ENCODE measurements at regions not wholly inside any gene's neighbourhood (a gene's known extent, or its start where the extent isn't known, plus 50 kb on each side); places are given as distances from the start of the nearest gene placed in this dataset.
A peak's percentile ranks its signal among the peaks of the same experiment; 100 is the strongest.

DNA sequence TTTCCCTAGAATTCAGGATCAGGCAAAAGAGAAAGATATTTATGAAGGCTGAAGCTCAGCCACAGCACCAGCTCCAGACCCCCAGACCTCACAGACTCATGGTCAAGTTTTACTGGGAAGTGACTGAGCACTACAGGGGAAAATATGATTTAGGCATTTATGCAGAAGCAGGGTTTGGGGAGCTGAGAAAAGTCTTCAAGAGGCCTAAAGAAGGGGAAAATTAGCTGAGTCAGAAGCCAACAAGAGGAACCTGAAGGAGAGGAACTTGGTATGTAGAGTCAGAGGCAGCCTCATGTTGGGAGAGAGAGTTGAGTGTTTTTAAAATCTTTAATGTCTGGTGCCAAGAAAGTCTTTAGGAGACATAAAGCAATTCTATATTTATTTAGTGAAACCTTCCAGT lies 63.0 kb downstream of the FOS start:
- H3K9me2 ChIP-seq (ENCODE audit: insufficient read depth) = peaks cover 23% of the 10 kb centered on the region
- peaks cover 18% of the 10 kb centered on the region; the same call in 2 of the 3 replicates for H3K9me3 Mint-ChIP-seq
- no peak for DNase-seq (ENCODE audit: low spot score)

More for the DNA sequence above, 63.0 kb downstream of the FOS start:
- Mint-ChIP-seq H3K36me3 (ENCODE audit: low read depth) (no peaks in the 10 kb centered on the region; the same call in 2 of the 3 replicates), H3K27me3 (ENCODE audit: insufficient read depth, low read depth, poor library complexity) (peaks cover 3% of the 10 kb centered on the region), H3K27ac (no peak overlapping the region; the same call in 1 of the 2 replicates), H3K4me1 (peaks cover 6% of the 10 kb centered on the region; the same call in 2 of the 3 replicates), H3K4me3 (no peak overlapping the region)
- Histone ChIP-seq H3K4me1 (ENCODE audit: insufficient read depth) (peaks cover 6% of the 10 kb centered on the region), H3K79me2 (replicated peaks; ENCODE audit: insufficient read depth) (no peaks in the 10 kb centered on the region), H2AFZ (0 out of 2 replicates have a peak overlapping the region, but pooled peaks have one; percentile 23), H4K20me1 (replicated peaks; ENCODE audit: insufficient read depth) (no peaks in the 10 kb centered on the region), H3F3A (replicated peaks; ENCODE audit: low read depth) (no peaks in the 10 kb centered on the region), H3K36me3 (ENCODE audit: insufficient read depth) (no peaks in the 10 kb centered on the region), H3K27ac (ENCODE audit: low read depth) (no peak overlapping the region), H3K4me2 (no peak overlapping the region), H3K4me3 (no peak overlapping the region), H3K27me3 (ENCODE audit: insufficient read depth) (no peaks in the 10 kb centered on the region)
- ATAC-seq = no peak
- TF ChIP-seq, protein P1, sequence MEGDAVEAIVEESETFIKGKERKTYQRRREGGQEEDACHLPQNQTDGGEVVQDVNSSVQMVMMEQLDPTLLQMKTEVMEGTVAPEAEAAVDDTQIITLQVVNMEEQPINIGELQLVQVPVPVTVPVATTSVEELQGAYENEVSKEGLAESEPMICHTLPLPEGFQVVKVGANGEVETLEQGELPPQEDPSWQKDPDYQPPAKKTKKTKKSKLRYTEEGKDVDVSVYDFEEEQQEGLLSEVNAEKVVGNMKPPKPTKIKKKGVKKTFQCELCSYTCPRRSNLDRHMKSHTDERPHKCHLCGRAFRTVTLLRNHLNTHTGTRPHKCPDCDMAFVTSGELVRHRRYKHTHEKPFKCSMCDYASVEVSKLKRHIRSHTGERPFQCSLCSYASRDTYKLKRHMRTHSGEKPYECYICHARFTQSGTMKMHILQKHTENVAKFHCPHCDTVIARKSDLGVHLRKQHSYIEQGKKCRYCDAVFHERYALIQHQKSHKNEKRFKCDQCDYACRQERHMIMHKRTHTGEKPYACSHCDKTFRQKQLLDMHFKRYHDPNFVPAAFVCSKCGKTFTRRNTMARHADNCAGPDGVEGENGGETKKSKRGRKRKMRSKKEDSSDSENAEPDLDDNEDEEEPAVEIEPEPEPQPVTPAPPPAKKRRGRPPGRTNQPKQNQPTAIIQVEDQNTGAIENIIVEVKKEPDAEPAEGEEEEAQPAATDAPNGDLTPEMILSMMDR (conservative IDR thresholded peaks at IDR 0.05; ENCODE audit: low read depth in 2 of 2) = no peak
- no peak for TF ChIP-seq STAT1 (IDR thresholded peaks at IDR 0.05; ENCODE audit: unreplicated experiment)
- no peak for TF ChIP-seq JUNB (IDR thresholded peaks at IDR 0.05; ENCODE audit: unreplicated experiment)
- no peak for TF ChIP-seq POLR2AphosphoS5 (IDR thresholded peaks at IDR 0.05; ENCODE audit: low read depth)
- no peak for TF ChIP-seq ZNF331 (CRISPR knock-in tag; IDR thresholded peaks at IDR 0.05; ENCODE audit: low read depth)
- no peak for TF ChIP-seq ETS1 (IDR thresholded peaks at IDR 0.05)
- TF ChIP-seq EZH2 (IDR thresholded peaks at IDR 0.05; ENCODE audit: low read depth, unreplicated experiment) = no peak
- TF ChIP-seq, protein P2, sequence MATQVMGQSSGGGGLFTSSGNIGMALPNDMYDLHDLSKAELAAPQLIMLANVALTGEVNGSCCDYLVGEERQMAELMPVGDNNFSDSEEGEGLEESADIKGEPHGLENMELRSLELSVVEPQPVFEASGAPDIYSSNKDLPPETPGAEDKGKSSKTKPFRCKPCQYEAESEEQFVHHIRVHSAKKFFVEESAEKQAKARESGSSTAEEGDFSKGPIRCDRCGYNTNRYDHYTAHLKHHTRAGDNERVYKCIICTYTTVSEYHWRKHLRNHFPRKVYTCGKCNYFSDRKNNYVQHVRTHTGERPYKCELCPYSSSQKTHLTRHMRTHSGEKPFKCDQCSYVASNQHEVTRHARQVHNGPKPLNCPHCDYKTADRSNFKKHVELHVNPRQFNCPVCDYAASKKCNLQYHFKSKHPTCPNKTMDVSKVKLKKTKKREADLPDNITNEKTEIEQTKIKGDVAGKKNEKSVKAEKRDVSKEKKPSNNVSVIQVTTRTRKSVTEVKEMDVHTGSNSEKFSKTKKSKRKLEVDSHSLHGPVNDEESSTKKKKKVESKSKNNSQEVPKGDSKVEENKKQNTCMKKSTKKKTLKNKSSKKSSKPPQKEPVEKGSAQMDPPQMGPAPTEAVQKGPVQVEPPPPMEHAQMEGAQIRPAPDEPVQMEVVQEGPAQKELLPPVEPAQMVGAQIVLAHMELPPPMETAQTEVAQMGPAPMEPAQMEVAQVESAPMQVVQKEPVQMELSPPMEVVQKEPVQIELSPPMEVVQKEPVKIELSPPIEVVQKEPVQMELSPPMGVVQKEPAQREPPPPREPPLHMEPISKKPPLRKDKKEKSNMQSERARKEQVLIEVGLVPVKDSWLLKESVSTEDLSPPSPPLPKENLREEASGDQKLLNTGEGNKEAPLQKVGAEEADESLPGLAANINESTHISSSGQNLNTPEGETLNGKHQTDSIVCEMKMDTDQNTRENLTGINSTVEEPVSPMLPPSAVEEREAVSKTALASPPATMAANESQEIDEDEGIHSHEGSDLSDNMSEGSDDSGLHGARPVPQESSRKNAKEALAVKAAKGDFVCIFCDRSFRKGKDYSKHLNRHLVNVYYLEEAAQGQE (IDR thresholded peaks at IDR 0.05; ENCODE audit: unreplicated experiment) = no peak
- TF ChIP-seq ZNF462 (CRISPR knock-in tag; IDR thresholded peaks at IDR 0.05) = no peak
- no peak for TF ChIP-seq ZNF114 (CRISPR knock-in tag; IDR thresholded peaks at IDR 0.05)
- no peak for TF ChIP-seq NANOG (IDR thresholded peaks at IDR 0.05; ENCODE audit: borderline replicate concordance)
- no peak for TF ChIP-seq EZH2phosphoT487 (IDR thresholded peaks at IDR 0.05; ENCODE audit: unreplicated experiment)
- TF ChIP-seq CREB1 (CRISPR knock-in tag; IDR thresholded peaks at IDR 0.05; ENCODE audit: low read depth) = no peak
